IMR-90 (cell line): ENCODE measurements at regions not wholly inside any gene's neighbourhood (a gene's known extent, or its start where the extent isn't known, plus 50 kb on each side); places are given as distances from the start of the nearest gene placed in this dataset.

ENCODE experiments used
- BHLHE40 ChIP-seq: fragments of 150-350 bp; IDR thresholded peaks from 2 replicates; pipeline ENCODE4 v1.6.1; 2016; ENCODE audit warnings: mild to moderate bottlenecking, low read depth, low read length
- MAFK ChIP-seq: IDR thresholded peaks from 2 replicates; pipeline ENCODE4 v1.6.1; 2012; ENCODE audit warnings: low read depth, low read length, improper control_type of control experiment
- POLR2A ChIP-seq: IDR thresholded peaks from 2 replicates; pipeline ENCODE4 v1.6.1; 2012; ENCODE audit warnings: mild to moderate bottlenecking, low read depth, low read length
- RAD21 ChIP-seq: IDR thresholded peaks from 2 replicates; pipeline ENCODE4 v1.6.1; 2012; ENCODE audit warnings: low read length, improper control_type of control experiment
- RCOR1 ChIP-seq: IDR thresholded peaks from 2 replicates; pipeline ENCODE4 v1.6.1; 2012; ENCODE audit warnings: mild to moderate bottlenecking, low read length, improper control_type of control experiment; ENCODE audit not compliant: insufficient replicate concordance
- SMC3 ChIP-seq: fragments of 150-350 bp; IDR thresholded peaks from 2 replicates; pipeline ENCODE4 v1.6.1; 2016; ENCODE audit warnings: low read depth, mild to moderate bottlenecking, antibody characterized with exemption, low read length, moderate library complexity
- TF ChIP-seq, protein P1 (sequence below): conservative IDR thresholded peaks from 2 replicates; pipeline ENCODE4 v1.5.1; 2012; ENCODE audit warnings: mild to moderate bottlenecking, low read depth, low read length, improper control_type of control experiment

DNA sequence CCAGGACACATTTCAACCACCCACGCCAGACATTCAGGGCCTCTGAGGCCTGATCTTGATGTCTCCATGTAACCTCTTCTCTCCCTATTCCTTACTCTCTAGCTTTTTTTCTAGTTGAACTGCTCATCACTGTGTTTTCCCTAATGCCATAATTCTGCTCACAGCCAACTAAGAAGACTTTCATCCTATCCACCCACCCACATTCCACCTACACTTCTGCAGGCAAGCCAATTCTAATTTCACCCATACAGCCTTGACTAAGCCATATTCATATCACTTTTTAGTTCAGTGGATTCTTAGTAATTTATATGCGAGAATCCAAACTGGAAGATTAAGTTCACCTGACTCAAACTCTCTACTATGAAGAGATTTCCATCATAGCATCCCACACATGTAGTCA lies 394.4 kb downstream of the INSC start:
- TF ChIP-seq, protein P1, sequence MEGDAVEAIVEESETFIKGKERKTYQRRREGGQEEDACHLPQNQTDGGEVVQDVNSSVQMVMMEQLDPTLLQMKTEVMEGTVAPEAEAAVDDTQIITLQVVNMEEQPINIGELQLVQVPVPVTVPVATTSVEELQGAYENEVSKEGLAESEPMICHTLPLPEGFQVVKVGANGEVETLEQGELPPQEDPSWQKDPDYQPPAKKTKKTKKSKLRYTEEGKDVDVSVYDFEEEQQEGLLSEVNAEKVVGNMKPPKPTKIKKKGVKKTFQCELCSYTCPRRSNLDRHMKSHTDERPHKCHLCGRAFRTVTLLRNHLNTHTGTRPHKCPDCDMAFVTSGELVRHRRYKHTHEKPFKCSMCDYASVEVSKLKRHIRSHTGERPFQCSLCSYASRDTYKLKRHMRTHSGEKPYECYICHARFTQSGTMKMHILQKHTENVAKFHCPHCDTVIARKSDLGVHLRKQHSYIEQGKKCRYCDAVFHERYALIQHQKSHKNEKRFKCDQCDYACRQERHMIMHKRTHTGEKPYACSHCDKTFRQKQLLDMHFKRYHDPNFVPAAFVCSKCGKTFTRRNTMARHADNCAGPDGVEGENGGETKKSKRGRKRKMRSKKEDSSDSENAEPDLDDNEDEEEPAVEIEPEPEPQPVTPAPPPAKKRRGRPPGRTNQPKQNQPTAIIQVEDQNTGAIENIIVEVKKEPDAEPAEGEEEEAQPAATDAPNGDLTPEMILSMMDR, result no peak
- TF ChIP-seq POLR2A (no peak), SMC3 (no peak), RCOR1 (no peak), MAFK (no peak), RAD21 (no peak), BHLHE40 (no peak)
